HEK293 (cell line): ENCODE measurements at regions not wholly inside any gene's neighbourhood (a gene's known extent, or its start where the extent isn't known, plus 50 kb on each side); places are given as distances from the start of the nearest gene placed in this dataset.

Experiments
- CTCF ChIA-PET: fragments of 350-600 bp; formaldehyde crosslinking; extraction: SDS; loops from one replicate; lab custom pipeline; 2021; ENCODE audit warnings: antibody characterized with exemption; lab: Yijun Ruan, JAX
- POLR2A ChIA-PET: fragments of 300-600 bp; formaldehyde crosslinking; extraction: SDS; loops from one replicate; lab custom pipeline; 2020; ENCODE audit warnings: antibody characterized with exemption, inconsistent platforms; lab: Yijun Ruan, JAX
- H3K27ac ChIP-seq: fragments of 200-500 bp; sonication (Bioruptor generic); 2 replicates; pipeline ENCODE4 v1.5.1; 2014; ENCODE audit warnings: low read depth, low read length, control low read depth, inconsistent platforms; ENCODE audit errors: extremely low read depth
- H3K36me3 ChIP-seq, 2 experiments: fragments of 200-500 bp in 1 of 2; sonication (Bioruptor generic) in 1 of 2; 1 replicate in 1 of 2; 2 replicates in 1 of 2; pipeline ENCODE4 v1.5.1; 2014 to 2017; ENCODE audit warnings: inconsistent platforms in 2 of 2, low read length in 2 of 2; ENCODE audit not compliant: control insufficient read depth in 2 of 2, insufficient read depth in 1 of 2
- H3K4me1 ChIP-seq: fragments of 200-500 bp; sonication (Bioruptor generic); 2 replicates; pipeline ENCODE4 v1.5.1; 2014; ENCODE audit warnings: mild to moderate bottlenecking, low read length, inconsistent platforms; ENCODE audit not compliant: control insufficient read depth, insufficient read depth
- H3K4me3 ChIP-seq: 2 replicates; pipeline ENCODE4 v1.5.1; 2011; ENCODE audit warnings: low read depth, mild to moderate bottlenecking, control low read depth, low read length, moderate library complexity
- H3K9me3 ChIP-seq: fragments of 200-500 bp; sonication (Bioruptor generic); 2 replicates; pipeline ENCODE4 v1.5.1; 2014; ENCODE audit warnings: low read depth, low read length, inconsistent platforms; ENCODE audit not compliant: control insufficient read depth, insufficient read depth
- ZNF112 ChIP-seq: fragments of 450-650 bp; formaldehyde crosslinking; IDR thresholded peaks from 2 replicates; pipeline ENCODE4 v1.5.0; 2017; ENCODE audit warnings: missing biosample characterization, missing genetic modification characterization
- ZNF148 ChIP-seq: fragments of 450-650 bp; formaldehyde crosslinking; IDR thresholded peaks from 2 replicates; pipeline ENCODE4 v1.5.0; 2017; ENCODE audit warnings: missing biosample characterization, missing genetic modification characterization, borderline replicate concordance
- ZNF488 ChIP-seq: fragments of 450-650 bp; formaldehyde crosslinking; IDR thresholded peaks from 2 replicates; pipeline ENCODE4 v1.5.1; 2016; ENCODE audit warnings: missing biosample characterization, missing genetic modification characterization
- ZNF645 ChIP-seq: fragments of 450-650 bp; formaldehyde crosslinking; IDR thresholded peaks from 2 replicates; pipeline ENCODE4; 2016; ENCODE audit warnings: missing biosample characterization, missing genetic modification characterization
- ZXDB ChIP-seq: fragments of 450-650 bp; formaldehyde crosslinking; IDR thresholded peaks from 2 replicates; pipeline ENCODE4 v1.5.1; 2016; ENCODE audit warnings: missing biosample characterization, missing genetic modification characterization
- TF ChIP-seq, protein P1 (sequence below): fragments of 450-650 bp; formaldehyde crosslinking; IDR thresholded peaks from 2 replicates; pipeline ENCODE4 v1.5.1; 2016; ENCODE audit warnings: missing biosample characterization, missing genetic modification characterization, low read depth

DNA sequence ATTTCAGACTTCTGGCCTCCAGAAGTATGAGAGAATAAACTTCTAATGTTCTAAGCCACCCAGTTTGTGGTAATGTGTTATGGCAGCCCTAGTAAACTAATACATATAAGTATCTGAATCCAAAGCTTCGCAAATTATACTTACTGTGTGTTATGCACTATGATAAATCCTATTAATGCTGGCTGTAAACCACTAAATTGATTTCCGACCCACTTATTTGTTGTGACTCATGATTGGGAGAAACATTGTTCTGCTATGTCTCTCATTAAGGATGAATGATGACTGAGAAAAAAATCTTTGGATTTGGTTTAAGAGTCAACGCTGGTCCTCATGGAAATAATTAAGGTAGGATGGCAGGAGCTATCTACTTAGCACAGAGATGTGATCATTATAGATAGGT is 62.0 kb downstream of the FZD4 start:
- ChIA-PET POLR2A (no interaction called here), CTCF (no interaction called here)
- Histone ChIP-seq H3K4me3 (no peak overlapping the region), H3K4me1 (no peaks in the 10 kb centered on the region), H3K27ac (no peak overlapping the region), H3K9me3 (no peaks in the 10 kb centered on the region), H3K36me3 (no peaks in the 10 kb centered on the region)
- TF ChIP-seq ZNF148 (no peak), ZNF645 (tag by site-specific recombination) (no peak), ZNF112 (tag by site-specific recombination) (no peak), ZNF488 (tag by site-specific recombination) (no peak), ZXDB (no peak)
- TF ChIP-seq, protein P1, sequence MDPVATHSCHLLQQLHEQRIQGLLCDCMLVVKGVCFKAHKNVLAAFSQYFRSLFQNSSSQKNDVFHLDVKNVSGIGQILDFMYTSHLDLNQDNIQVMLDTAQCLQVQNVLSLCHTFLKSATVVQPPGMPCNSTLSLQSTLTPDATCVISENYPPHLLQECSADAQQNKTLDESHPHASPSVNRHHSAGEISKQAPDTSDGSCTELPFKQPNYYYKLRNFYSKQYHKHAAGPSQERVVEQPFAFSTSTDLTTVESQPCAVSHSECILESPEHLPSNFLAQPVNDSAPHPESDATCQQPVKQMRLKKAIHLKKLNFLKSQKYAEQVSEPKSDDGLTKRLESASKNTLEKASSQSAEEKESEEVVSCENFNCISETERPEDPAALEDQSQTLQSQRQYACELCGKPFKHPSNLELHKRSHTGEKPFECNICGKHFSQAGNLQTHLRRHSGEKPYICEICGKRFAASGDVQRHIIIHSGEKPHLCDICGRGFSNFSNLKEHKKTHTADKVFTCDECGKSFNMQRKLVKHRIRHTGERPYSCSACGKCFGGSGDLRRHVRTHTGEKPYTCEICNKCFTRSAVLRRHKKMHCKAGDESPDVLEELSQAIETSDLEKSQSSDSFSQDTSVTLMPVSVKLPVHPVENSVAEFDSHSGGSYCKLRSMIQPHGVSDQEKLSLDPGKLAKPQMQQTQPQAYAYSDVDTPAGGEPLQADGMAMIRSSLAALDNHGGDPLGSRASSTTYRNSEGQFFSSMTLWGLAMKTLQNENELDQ (tag by site-specific recombination), result no peak
